CD4-positive, alpha-beta T cell treated with Interleukin-21 for 1 hour (primary cell): ENCODE measurements at regions not wholly inside any gene's neighbourhood (a gene's known extent, or its start where the extent isn't known, plus 50 kb on each side); places are given as distances from the start of the nearest gene placed in this dataset.
"Not testable (repeated sequence)": the region's sequence is repeated elsewhere in the genome, so short reads cannot be mapped to it uniquely, and the experiment has no call there.

ENCODE experiments used
- DNase-seq: peaks from one replicate; pipeline ENCODE4 v3.0.0-alpha.2; 2020

DNA sequence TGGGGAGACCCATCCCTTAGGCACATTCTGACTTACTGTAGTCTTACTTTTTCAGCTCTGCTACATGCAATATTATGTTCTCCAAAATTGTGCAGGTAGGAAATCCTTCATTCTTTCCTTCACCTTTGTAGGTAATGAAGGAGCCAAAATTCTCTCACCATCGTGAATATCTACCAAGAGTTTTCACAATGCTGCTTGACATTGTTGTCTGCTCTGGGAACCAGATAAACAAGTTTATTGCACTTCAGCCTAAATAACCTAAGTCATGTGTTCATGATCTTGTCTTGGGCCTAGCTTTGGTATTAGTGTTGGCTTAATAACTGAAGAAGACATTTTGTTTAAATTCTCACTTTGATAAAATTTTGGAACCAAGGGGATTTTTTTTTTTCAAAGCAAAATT is 110.8 kb upstream of the ELAC2 start:
- DNase-seq, result no peak

DNA sequence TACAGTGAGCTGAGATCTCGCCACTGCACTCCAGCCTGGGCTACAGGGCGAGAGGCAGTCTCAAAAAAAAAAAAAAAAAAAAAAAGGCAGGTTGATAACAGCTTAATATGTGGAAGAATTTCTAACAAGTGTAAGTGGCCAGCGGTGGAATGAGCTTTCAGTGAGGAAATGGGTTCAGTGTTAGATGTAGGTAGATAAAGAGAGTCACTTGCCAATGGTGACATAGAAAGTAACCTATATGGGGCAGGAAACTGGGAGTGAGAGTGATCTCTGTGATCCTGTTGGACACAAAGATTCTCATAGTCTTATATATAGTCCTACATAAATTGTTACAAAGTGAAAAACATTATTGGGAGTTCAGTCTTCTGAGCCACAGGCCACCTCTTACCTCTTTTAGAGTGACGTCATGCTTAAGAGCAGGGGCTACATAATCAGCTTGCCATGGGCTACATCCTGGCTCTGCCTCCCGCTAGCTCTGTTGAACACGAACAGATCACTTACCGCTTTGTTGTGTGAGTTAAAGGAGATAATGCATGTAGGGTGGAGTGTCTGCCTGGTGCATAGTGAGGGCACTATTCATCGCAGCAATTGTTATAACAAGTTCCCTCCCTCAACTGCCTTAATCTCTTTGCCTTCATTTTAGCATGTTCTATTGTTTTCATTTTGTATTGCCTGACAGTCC is 110.2 kb upstream of the ELAC2 start:
- no peak for DNase-seq

GRCh38 chr17:13120864-13121263 is 103.0 kb upstream of the ELAC2 start:
- no peak for DNase-seq

GRCh38 chr17:13118311-13118710 is 100.5 kb upstream of the ELAC2 start:
- DNase-seq, result no peak

DNA sequence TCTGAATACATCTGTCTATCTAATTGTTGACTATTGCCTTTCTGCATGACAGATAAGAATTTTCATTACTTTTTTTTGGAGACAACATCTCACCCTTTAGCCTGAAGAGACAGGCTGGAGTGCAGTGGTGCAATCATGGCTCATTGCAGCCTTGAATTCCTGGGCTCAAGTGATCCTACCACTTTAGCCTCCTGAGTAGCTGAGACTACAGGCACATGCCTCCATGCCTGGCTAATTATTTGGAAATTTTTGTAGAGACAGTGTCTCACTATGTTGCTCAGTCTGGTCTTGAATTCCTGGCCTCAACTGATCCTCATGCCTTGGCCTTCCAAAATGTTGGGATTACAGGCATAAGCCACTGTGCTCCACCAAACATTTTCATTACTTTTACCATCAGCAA is 99.8 kb upstream of the ELAC2 start:
- DNase-seq, result no peak

- no peak for DNase-seq
Observed at GRCh38 chr17:13114601-13115031, 96.8 kb upstream of the ELAC2 start.

- DNase-seq, result no peak
Observed at GRCh38 chr17:13113821-13114525, 96.1 kb upstream of the ELAC2 start.

GRCh38 chr17:13107676-13108235 is 89.9 kb upstream of the ELAC2 start:
- DNase-seq, result no peak

GRCh38 chr17:13106171-13106570 is 88.3 kb upstream of the ELAC2 start:
- DNase-seq, result no peak

DNA sequence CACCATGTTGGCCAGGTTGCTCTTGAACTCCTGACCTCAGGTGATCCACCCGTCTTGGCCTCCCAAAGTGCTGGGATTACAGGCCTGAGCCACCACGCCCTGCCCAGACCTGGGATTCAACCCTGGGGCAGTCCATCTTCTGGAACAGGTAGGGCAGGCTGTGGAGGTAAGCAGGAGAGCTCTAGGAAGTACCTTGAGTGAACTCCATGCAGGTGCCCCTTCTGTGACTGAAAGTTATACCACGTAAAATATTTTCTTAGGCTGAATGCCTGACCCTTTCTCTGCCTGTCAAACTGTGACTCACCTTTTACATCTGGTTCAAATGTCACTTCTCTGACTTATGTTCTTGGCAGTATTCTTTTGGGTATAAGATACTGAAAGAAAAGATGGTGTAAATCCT is 86.7 kb upstream of the ELAC2 start:
- no peak for DNase-seq

- DNase-seq, result no peak
Observed at GRCh38 chr17:13102477-13102876, 84.7 kb upstream of the ELAC2 start.

- no peak for DNase-seq
Observed at GRCh38 chr17:13099926-13100325, 82.1 kb upstream of the ELAC2 start.

DNA sequence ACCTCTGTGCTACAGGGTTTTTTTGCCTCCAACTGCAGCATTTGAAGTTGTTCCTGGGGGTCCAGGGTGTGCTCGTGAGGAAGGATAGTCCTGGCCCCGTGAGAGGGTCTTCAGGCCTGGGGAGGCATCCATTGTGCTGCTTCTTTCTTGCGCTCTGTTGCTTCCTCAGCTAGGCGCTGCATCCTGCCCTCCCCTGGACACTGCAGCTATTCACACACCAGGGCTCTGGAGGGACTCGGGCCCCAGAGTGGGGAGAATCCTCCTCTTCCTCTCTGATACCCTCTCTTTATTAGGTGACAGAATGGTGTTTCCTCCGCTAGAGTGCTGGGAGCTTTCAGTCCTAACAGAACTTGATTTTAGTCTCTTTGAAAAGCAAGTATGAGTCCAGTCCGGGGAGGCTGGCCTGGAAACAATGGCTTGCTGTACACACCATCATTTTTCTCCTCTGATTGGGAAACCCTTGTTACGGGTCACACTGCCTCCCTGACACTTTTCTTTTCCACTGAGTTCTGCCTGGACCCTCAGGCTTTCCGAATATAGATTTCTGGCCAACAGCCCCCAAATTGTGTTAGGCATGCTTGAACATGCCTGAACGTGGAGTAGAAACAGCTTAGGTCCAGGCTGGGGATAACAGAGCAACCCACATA is 81.4 kb upstream of the ELAC2 start:
- DNase-seq, result no peak

DNA sequence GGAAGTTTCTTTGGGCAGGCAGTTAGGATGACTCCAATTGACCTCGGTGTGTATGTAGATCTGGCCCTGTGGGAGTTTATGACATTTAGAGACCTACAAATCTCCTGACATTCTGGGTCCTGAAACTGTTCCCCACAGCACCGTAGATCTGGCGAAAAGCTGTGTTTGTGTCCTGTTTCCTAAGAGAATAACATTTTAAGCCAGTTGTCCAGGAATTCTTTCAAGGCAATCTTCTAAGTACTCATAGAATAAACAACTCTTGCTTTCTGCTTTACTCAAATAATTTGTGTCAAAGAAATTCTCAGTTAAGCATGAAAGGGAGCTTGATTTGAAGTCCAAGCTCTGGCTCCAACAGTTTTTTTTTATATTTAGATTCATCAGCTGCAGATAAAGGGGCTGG is 78.5 kb upstream of the ELAC2 start:
- no peak for DNase-seq

DNA sequence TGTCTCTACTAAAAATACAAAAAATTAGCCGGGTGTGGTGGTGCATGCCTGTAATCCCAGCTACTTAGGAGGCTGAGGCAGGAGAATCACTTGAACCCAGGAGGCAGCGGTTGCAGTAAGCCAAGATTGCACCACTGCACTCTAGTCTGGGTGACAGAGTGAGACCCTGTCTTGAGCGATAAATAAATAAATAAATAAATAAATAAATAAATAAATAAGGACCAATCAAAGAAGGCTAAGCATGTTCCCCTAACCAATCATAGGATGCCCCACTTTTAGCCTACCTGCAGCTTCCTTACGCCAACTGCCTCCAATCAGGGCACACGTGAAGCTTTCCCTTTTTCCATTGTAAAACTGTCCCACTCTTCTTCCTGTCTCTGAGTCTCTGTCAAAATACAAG is 74.2 kb upstream of the ELAC2 start:
- DNase-seq, result not testable (repeated sequence)

DNA sequence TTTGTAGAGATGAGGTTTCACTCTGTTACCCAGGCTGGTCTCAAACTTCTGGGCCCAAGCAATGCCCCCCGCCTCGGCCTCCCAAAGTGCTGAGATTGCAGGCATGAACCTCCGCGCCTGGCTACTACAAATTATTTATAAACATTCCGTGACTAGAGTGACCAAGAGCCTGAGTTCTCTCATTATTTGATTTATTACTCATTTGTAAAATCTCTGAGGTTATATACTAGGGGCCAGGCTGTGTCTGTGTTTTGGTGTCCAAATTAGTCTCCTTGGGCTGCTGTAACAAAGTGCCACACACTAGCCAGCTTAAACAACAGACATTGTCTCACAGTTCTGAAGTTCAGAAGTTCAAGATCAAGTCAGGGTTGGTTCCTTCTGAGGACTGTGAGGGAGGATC is 70.8 kb upstream of the ELAC2 start:
- DNase-seq, result no peak

DNA sequence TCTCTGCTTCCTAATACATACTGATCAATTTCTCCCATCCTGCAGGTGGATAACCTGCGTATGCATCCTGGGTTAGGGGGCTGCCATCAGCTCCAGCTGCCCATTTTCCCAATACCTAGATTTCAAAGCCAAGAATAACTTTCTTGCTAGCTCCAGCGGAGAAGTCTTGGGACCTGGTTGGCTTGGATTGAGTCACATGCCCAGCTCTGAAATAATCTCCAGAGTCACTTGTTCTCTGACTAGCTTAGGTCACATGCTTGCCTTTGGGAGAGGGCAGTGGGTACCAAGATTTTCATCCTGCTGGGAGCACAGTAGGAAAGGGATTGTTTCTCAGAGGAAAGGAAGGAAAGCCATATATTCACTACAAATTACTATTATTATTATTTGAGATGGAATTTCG is 70.0 kb upstream of the ELAC2 start:
- DNase-seq, result no peak

GRCh38 chr17:13086142-13086769 is 68.4 kb upstream of the ELAC2 start:
- DNase-seq, result no peak

DNA sequence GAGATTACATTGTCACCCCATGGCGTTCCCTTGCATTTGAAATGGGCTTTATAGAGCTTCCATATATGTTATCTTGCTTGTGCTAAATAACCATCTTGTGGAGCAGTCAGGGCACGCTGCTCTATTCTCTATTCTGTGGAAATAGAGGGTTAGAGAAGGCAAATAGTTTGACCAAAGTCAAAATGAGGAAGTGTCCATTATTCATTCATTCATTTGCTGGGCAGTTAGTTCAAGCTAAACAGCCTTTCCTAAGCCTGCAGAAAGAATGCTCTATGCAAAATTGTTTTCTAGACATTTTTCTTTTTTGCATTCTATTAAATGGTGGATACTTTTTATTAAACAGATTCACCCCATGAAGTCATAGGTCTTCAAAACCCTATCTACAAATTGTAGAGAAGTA is 67.8 kb upstream of the ELAC2 start:
- no peak for DNase-seq

DNA sequence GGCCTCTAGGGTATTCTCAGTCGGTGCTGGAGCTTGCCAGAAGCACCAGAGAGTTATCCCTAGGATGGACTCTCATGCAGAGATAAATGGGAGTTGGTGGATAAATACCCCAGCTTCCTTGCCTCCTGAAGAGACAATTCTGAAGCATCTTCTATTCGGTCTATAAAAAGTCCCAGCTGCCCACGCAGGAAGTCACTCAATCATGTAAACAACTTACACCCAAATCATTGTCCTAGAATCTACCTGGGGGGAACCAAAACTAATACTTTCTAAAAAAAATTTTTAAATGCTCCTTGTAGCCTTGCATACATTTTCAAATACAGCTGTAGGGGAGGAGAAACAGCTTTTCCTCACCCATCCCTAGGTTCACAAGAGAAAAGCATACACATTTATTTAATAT is 66.6 kb upstream of the ELAC2 start:
- DNase-seq, result no peak

DNA sequence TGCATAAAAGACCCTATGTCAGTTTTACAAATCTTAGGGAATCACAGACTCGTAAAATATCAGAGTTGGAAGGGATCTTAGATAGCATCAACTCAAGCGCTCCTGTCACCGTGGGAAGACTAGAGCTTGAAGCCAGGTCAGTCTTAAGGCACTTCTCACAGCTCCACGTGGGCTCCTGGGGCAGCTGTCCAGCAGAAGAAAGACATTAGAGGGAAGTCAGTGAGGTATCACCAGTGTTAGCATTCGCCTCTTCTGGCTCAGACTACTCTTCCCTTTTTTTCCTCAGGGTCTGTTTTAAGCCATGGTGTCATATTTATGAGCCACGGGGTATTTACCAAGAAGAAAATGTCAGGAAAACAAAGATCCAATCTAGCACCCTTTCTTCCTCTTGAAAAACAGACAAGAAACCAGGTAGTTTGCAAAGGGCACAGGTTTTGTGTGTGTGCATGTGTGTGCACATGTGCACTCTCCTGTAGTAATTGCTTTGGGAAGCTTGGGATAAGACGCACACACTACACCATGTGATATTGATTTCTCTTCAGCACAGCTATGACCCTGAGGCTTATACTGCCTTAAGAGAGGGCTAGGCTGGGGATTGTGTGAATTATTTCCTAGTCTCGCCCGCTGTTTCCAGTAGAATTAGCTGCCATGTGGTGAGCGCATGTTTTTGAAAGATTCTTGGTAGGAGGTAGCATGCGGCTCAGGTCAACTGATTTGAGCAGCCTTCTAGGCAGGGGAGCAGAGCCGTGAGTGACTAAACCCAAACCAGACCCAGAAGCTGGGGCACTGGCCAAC is 61.0 kb upstream of the ELAC2 start:
- DNase-seq, result no peak

GRCh38 chr17:13076905-13077304 is 59.1 kb upstream of the ELAC2 start:
- DNase-seq, result no peak

GRCh38 chr17:13074026-13074425 is 56.2 kb upstream of the ELAC2 start:
- DNase-seq, result no peak
